ENCODE measurements at regions not wholly inside any gene's neighbourhood (a gene's known extent, or its start where the extent isn't known, plus 50 kb on each side); places are given as distances from the start of the nearest gene placed in this dataset.

DNA sequence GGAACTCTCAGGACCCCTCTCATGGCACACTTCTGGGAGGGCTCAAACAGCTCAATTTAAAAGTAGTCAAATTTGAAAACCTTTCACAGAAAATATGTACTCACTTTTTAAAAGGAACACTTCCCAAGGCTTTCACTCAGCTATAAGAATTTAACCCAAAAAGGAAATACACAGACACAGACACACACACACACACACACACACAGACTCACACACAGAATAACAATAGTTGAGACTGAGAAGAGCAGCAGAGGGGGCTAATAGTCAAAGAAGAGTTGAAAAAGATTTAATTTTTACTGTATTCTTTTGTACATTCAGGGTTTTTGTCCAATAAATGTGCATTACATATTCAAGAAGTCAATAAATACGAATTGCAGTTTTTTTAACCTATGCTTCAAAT is 211.4 kb downstream of the HACE1 start:
- Mint-ChIP-seq H3K27ac (no peak overlapping the region), H3K4me1 (no peaks in the 10 kb centered on the region), H3K4me3 (no peak overlapping the region), H3K27me3 (ENCODE audit: insufficient read depth) (no peaks in the 10 kb centered on the region), H3K9me3 (no peaks in the 10 kb centered on the region), H3K36me3 (ENCODE audit: low read depth) (no peaks in the 10 kb centered on the region)
- Histone ChIP-seq H3K4me1 (ENCODE audit: control insufficient read depth, insufficient read depth, low read length) (no peaks in the 10 kb centered on the region), H3K4me3 (ENCODE audit: low read length) (no peak overlapping the region), H3K9ac (ENCODE audit: extremely low read depth, low read length, poor library complexity, severe bottlenecking) (no peak overlapping the region), H3K36me3 (ENCODE audit: control insufficient read depth, insufficient read depth, low read length) (no peaks in the 10 kb centered on the region), H3K27ac (ENCODE audit: low read depth, low read length) (no peak overlapping the region), H3K27me3 (ENCODE audit: control insufficient read depth, insufficient read depth, low read length, poor library complexity, severe bottlenecking) (no peaks in the 10 kb centered on the region), H3K9me3 (ENCODE audit: control insufficient read depth, low read length) (no peaks in the 10 kb centered on the region)
- DNase-seq, result no peak
- 100% methylated on average over 1 of the region's 1 CpG; no CpG with 5 or more reads in 1 of the 2 experiments for WGBS, 2 experiments (ENCODE audit: insufficient coverage in 1 of 2, insufficient read length in 1 of 2)
- no peak for TF ChIP-seq CTCF (conservative IDR thresholded peaks at IDR 0.05)

DNA sequence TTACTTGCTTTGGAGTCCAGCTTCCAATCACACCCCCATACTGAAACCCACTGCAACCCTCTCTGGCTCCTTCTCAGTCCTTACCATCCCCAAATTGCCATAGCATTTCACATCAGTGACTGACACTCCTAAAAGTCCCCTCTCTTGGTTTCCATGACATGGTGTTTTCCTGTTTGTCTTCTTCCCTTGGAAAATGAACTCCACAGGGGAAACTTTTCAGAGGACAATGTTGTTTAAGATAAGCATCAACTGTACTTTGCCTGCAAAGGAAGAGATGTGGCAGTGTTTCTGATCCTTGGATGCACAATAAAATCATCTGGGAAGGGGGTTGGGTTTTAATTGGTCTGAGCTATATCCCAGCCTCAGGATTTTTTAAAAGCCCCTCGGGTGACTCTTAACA is 214.9 kb downstream of the HACE1 start:
- H3K4me3 Mint-ChIP-seq, result no peak overlapping the region
- Histone ChIP-seq H3K27ac (ENCODE audit: low read depth, low read length) (no peak overlapping the region), H3K9ac (ENCODE audit: extremely low read depth, low read length, poor library complexity, severe bottlenecking) (no peak overlapping the region), H3K36me3 (ENCODE audit: control insufficient read depth, insufficient read depth, low read length) (no peaks in the 10 kb centered on the region), H3K9me3 (ENCODE audit: control insufficient read depth, low read length) (no peaks in the 10 kb centered on the region), H3K27me3 (ENCODE audit: control insufficient read depth, insufficient read depth, low read length, poor library complexity, severe bottlenecking) (no peaks in the 10 kb centered on the region), H3K4me3 (ENCODE audit: low read length) (no peak overlapping the region), H3K4me1 (ENCODE audit: control insufficient read depth, insufficient read depth, low read length) (peaks cover 5% of the 10 kb centered on the region)
- peaks cover 4% of the 10 kb centered on the region for H3K4me1 Mint-ChIP-seq
- DNase-seq, result no peak
- H3K9me3 Mint-ChIP-seq, result no peaks in the 10 kb centered on the region
- no peak overlapping the region for H3K27ac Mint-ChIP-seq
- 77 to 100% methylated on average over 1 of the region's 1 CpG for WGBS, 2 experiments (ENCODE audit: insufficient coverage in 1 of 2, insufficient read length in 1 of 2)
- no peaks in the 10 kb centered on the region for H3K27me3 Mint-ChIP-seq (ENCODE audit: insufficient read depth)
- no peak for TF ChIP-seq CTCF (conservative IDR thresholded peaks at IDR 0.05)
- no peaks in the 10 kb centered on the region for H3K36me3 Mint-ChIP-seq (ENCODE audit: low read depth)

DNA sequence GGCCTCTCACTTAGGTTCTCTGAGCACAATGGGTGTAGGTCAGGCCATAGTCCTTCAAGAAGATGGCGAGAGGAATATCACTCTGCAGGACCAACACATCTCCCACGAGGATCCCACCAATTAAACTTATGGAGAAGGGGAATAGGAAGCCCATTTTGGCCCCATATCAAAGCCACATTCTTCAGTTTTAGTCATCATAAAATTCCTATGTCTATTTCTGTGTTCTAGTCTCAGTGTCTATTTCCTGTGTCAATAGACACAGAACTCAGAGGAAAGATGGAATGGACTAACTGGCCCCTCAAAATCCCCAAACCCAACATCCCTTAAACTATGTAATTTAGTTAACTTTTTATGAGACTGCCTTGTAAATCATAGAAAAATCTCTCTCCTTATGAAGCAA is 216.8 kb downstream of the HACE1 start:
- H3K4me1 ChIP-seq (ENCODE audit: control insufficient read depth, insufficient read depth, low read length), result peaks cover 11% of the 10 kb centered on the region
- H3K9ac ChIP-seq (ENCODE audit: extremely low read depth, low read length, poor library complexity, severe bottlenecking), result no peak overlapping the region
- H3K9me3 Mint-ChIP-seq, result no peaks in the 10 kb centered on the region
- no peak overlapping the region for H3K27ac Mint-ChIP-seq
- no peaks in the 10 kb centered on the region for H3K9me3 ChIP-seq (ENCODE audit: control insufficient read depth, low read length)
- TF ChIP-seq CTCF (conservative IDR thresholded peaks at IDR 0.05), result no peak
- no peaks in the 10 kb centered on the region for H3K36me3 ChIP-seq (ENCODE audit: control insufficient read depth, insufficient read depth, low read length)
- peaks cover 9% of the 10 kb centered on the region for H3K4me1 Mint-ChIP-seq
- H3K27ac ChIP-seq (ENCODE audit: low read depth, low read length), result no peak overlapping the region
- no peak for DNase-seq
- no peaks in the 10 kb centered on the region for H3K27me3 ChIP-seq (ENCODE audit: control insufficient read depth, insufficient read depth, low read length, poor library complexity, severe bottlenecking)
- H3K27me3 Mint-ChIP-seq (ENCODE audit: insufficient read depth), result no peaks in the 10 kb centered on the region
- H3K4me3 Mint-ChIP-seq, result no peak overlapping the region
- 90 to 100% methylated on average over 2 of the region's 2 CpGs for WGBS, 2 experiments (ENCODE audit: insufficient coverage in 1 of 2, insufficient read length in 1 of 2)
- H3K36me3 Mint-ChIP-seq (ENCODE audit: low read depth), result no peaks in the 10 kb centered on the region
- no peak overlapping the region for H3K4me3 ChIP-seq (ENCODE audit: low read length)
